ENCODE measurements at regions not wholly inside any gene's neighbourhood (a gene's known extent, or its start where the extent isn't known, plus 50 kb on each side); places are given as distances from the start of the nearest gene placed in this dataset.
A peak's percentile ranks its signal among the peaks of the same experiment; 100 is the strongest.
"Not testable (repeated sequence)": the region's sequence is repeated elsewhere in the genome, so short reads cannot be mapped to it uniquely, and the experiment has no call there.

DNA sequence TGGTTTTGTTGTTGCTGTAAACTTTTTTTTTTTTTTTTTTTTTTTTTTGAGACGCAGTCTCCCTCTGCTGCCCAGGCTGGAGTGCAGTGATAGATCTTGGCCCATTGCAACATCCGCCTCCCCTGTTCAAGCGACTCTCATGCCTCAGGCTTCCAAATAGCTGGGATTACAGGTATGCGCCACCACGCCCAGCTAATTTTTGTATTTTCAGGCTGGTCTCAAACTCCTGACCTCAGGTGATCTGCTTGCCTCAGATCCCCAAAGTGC, 78.9 kb upstream of the SLC45A1 start:
- TF ChIP-seq, protein P1, sequence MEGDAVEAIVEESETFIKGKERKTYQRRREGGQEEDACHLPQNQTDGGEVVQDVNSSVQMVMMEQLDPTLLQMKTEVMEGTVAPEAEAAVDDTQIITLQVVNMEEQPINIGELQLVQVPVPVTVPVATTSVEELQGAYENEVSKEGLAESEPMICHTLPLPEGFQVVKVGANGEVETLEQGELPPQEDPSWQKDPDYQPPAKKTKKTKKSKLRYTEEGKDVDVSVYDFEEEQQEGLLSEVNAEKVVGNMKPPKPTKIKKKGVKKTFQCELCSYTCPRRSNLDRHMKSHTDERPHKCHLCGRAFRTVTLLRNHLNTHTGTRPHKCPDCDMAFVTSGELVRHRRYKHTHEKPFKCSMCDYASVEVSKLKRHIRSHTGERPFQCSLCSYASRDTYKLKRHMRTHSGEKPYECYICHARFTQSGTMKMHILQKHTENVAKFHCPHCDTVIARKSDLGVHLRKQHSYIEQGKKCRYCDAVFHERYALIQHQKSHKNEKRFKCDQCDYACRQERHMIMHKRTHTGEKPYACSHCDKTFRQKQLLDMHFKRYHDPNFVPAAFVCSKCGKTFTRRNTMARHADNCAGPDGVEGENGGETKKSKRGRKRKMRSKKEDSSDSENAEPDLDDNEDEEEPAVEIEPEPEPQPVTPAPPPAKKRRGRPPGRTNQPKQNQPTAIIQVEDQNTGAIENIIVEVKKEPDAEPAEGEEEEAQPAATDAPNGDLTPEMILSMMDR (IDR thresholded peaks at IDR 0.05) = peak; percentile 42
- H3K36me3 ChIP-seq = no peaks in the 10 kb centered on the region
- DNase-seq (peak; percentile 73), ATAC-seq (peak; percentile 87)
- H3K27ac ChIP-seq = peak overlapping the region; percentile 17
- no peaks in the 10 kb centered on the region for H3K9me3 ChIP-seq
- peaks cover 10% of the 10 kb centered on the region for H3K4me1 ChIP-seq
- no peaks in the 10 kb centered on the region for H3K27me3 ChIP-seq
- H3K4me3 ChIP-seq = no peak overlapping the region
- intact Hi-C loops (cut with DNase I) = loop anchor here (10.0 kb wide), 2 partner anchors 66 to 204 kb away; no protein-coding TSS in a partner anchor

DNA sequence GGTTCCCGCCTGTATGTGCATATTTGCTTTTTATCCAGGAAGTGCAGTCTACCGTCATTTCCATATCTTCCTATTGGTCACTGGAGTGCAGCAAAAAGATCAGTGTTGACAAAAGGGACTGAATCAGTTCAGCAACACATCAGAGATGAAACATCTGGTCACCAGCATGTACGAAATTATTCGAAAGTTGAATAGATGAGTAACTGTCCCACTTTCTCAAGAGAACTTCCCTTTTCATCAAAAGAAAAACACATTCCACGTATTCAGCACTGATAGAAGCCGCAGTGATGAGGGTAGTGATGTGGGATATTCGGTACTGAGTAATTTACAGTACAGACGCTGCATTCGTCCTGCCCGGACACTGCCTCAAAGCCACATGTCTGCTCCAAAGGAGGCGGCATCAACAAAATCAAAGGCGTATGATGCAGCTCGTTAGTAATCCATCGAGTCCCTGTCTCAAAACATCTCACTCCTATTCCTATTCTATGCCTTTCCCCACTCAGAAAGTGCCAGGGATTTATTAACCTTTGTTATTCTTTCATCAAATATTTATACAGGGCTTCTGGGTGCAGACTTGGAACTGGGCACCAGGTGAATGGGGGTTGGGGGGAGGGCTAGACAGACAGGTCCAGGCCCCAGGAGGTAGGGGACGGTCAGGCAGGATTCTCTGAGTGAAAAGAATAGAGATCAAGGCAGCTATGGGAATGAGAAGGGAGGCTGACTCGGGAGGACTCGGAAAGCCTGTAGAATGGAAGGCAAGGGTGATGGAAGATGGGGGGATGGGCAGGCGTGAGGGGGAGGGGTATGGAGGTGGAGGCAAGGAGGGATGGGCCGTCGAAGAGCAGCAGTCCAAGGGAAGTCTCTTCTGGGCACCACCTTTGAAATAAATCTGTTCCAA, 79.5 kb upstream of the SLC45A1 start:
- no peak for DNase-seq
- H3K4me3 ChIP-seq = no peak overlapping the region
- no peak overlapping the region for H3K27ac ChIP-seq
- no peaks in the 10 kb centered on the region for H3K36me3 ChIP-seq
- ATAC-seq = peak; percentile 49
- TF ChIP-seq, protein P1 (IDR thresholded peaks at IDR 0.05) = no peak
- intact Hi-C loops (cut with DNase I) = loop anchor here (10.0 kb wide), 2 partner anchors 66 to 204 kb away; no protein-coding TSS in a partner anchor
- no peaks in the 10 kb centered on the region for H3K9me3 ChIP-seq
- peaks cover 10% of the 10 kb centered on the region for H3K4me1 ChIP-seq
- H3K27me3 ChIP-seq = no peaks in the 10 kb centered on the region

DNA sequence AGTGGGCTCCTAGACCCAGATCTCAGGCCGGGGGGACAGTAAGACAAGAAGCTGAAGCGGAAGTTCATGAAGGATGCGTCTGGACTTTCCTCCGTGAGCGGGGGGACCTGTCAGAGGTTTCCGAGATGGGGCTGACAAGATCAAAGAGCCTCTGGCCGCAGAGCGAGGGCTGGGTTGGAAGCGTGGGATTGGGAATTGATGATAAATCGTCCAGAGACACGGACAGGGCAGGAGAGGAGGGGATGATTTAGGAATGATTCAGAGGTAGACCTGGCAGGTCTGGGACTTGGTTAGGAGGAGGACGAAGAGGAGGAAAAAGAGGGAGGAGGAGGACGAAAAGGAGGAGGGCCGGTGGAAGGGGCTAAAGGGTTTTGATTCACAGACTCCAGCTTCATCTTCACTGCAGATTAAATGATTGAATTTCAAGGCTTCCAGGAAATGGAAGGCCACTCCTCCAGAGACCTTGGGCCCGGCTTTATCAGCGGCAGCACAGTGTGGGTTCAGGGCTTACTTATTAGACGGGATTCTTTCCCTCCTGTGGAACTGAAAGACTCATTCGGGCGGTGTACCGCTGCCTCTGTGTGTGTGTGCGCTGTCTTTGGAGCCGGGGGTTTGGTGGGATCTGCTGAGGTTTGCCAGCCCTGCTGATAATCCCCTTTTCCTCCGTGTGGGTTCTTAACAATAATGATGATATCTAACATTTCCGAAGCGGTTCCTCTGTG, 85.7 kb upstream of the SLC45A1 start:
- Histone ChIP-seq H3K4me1 (no peaks in the 10 kb centered on the region), H3K4me3 (no peak overlapping the region), H3K9me3 (no peaks in the 10 kb centered on the region), H3K27me3 (no peaks in the 10 kb centered on the region), H3K27ac (no peak overlapping the region), H3K36me3 (no peaks in the 10 kb centered on the region)
- TF ChIP-seq, protein P1 (IDR thresholded peaks at IDR 0.05) = no peak
- ATAC-seq (no peak), DNase-seq (no peak)
- intact Hi-C loops (cut with DNase I) = loop anchor here (10.0 kb wide), 2 partner anchors 73 to 197 kb away; no protein-coding TSS in a partner anchor

DNA sequence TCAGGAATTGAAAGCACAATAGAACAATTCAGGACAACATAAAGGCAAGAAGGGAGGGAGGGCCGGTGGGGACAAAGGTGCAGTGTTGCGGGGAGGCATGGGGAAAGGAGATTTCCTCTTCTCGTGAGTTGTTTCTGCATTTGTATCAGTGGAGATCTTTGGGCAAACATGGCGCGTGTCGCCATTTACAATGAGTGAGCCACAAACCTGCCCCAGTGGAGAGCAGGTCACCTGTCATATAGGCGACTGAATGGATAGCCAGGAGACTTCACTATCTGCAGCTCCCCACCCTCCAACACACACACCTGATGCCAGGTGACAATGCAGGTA, 87.7 kb upstream of the SLC45A1 start:
- Histone ChIP-seq H3K9me3 (no peaks in the 10 kb centered on the region), H3K4me1 (peaks cover 3% of the 10 kb centered on the region), H3K27ac (no peak overlapping the region), H3K4me3 (no peak overlapping the region), H3K36me3 (no peaks in the 10 kb centered on the region), H3K27me3 (no peaks in the 10 kb centered on the region)
- no peak for ATAC-seq
- no peak for DNase-seq
- TF ChIP-seq, protein P1 (IDR thresholded peaks at IDR 0.05) = no peak
- intact Hi-C loops (cut with DNase I) = loop anchor here (10.0 kb wide), 2 partner anchors 75 to 195 kb away; no protein-coding TSS in a partner anchor

DNA sequence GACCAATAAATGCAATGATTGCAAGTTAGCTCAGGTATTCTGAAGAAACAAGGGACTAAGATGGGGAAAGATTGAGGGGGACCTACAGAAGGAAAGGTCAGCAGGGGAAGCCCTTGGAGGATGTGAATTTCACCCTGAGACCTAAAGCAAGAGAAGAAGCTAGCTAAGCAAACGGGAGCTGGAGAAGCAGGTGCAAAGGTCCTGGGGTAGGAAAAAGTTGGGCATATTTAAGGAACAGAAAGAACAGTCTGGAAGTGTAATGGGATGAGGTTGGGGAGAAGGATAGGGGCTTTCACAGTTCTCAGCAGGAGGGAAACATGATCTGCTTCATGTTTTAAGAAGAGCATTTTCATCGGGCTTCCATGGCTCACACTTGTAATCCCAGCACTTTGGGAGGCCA, 89.7 kb upstream of the SLC45A1 start:
- H3K27me3 ChIP-seq = no peaks in the 10 kb centered on the region
- ATAC-seq (no peak), DNase-seq (no peak)
- intact Hi-C loops (cut with DNase I) = no loop called here
- H3K27ac ChIP-seq = no peak overlapping the region
- no peak overlapping the region for H3K4me3 ChIP-seq
- H3K4me1 ChIP-seq = peaks cover 10% of the 10 kb centered on the region
- no peaks in the 10 kb centered on the region for H3K36me3 ChIP-seq
- H3K9me3 ChIP-seq = no peaks in the 10 kb centered on the region
- TF ChIP-seq, protein P1 (IDR thresholded peaks at IDR 0.05) = no peak

DNA sequence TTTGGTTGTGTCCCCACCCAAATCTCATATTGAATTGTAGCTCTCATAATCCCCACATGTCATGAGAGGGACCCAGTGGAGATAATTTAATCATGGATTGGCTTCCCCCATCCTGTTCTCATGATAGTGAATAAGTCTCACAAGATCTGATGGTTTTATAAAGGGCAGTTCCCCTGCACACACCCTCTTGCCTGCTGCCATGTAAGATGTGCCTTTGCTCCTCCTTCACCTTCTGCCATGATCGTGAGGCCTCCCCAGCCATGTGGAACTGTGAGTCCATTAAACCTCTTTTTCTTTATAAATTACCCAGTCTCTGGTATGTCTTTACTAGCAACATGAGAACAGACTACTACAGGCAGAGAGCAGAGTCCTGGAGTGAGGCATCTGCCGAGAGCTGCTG, 90.2 kb upstream of the SLC45A1 start:
- H3K4me3 ChIP-seq; ATAC-seq; H3K27me3 ChIP-seq; H3K9me3 ChIP-seq; intact Hi-C loops (cut with DNase I); H3K36me3 ChIP-seq; H3K27ac ChIP-seq; DNase-seq: not testable (repeated sequence)
- H3K4me1 ChIP-seq = peaks cover 10% of the 10 kb centered on the region
